ENCODE measurements at regions not wholly inside any gene's neighbourhood (a gene's known extent, or its start where the extent isn't known, plus 50 kb on each side); places are given as distances from the start of the nearest gene placed in this dataset.
A peak's percentile ranks its signal among the peaks of the same experiment; 100 is the strongest.
"Not testable (repeated sequence)": the region's sequence is repeated elsewhere in the genome, so short reads cannot be mapped to it uniquely, and the experiment has no call there.

- H3K27me3 ChIP-seq (ENCODE audit: control insufficient read depth in 1 of 2, insufficient read depth in 2 of 2, low read length in 1 of 2); H3K27ac ChIP-seq (ENCODE audit: low read depth in 1 of 2, low read length in 2 of 2); H3K9me3 ChIP-seq (ENCODE audit: control insufficient read depth, low read length); intact Hi-C loops (cut with DNase I); H3K4me1 ChIP-seq (ENCODE audit: control insufficient read depth in 1 of 2, insufficient read depth in 2 of 2, low read length in 2 of 2); H3K4me3 ChIP-seq (ENCODE audit: low read length in 2 of 2); ATAC-seq (ENCODE audit: low FRiP score); H3K36me3 ChIP-seq (ENCODE audit: control insufficient read depth in 1 of 2, insufficient read depth in 2 of 2, low read length in 1 of 2); DNase-seq: not testable (repeated sequence)
- 97 to 99% methylated on average over 6 of the region's 6 CpGs for WGBS, 2 donors
These were observed 116.3 kb upstream of the RFX3 start for GRCh38 chr9:3642075-3642474.

GRCh38 chr9:3629495-3629894 is 103.7 kb upstream of the RFX3 start:
- intact Hi-C loops (cut with DNase I), result no loop called here
- DNase-seq (no peak), ATAC-seq (ENCODE audit: low FRiP score) (peak; percentile 41)
- H3K36me3 ChIP-seq (ENCODE audit: control insufficient read depth in 1 of 2, insufficient read depth in 2 of 2, low read length in 1 of 2), result no peaks in the 10 kb centered on the region
- H3K27ac ChIP-seq (ENCODE audit: low read depth in 1 of 2, low read length in 2 of 2), result no peak overlapping the region
- WGBS, 2 donors, result 0 to 7% methylated on average over 1 of the region's 1 CpG
- H3K27me3 ChIP-seq (ENCODE audit: control insufficient read depth in 1 of 2, insufficient read depth in 2 of 2, low read length in 1 of 2), result no peaks in the 10 kb centered on the region
- no peak overlapping the region for H3K4me3 ChIP-seq (ENCODE audit: low read length in 2 of 2)
- H3K9me3 ChIP-seq (ENCODE audit: control insufficient read depth, low read length), result peaks cover 4% of the 10 kb centered on the region
- H3K4me1 ChIP-seq (ENCODE audit: control insufficient read depth in 1 of 2, insufficient read depth in 2 of 2, low read length in 2 of 2), result peaks cover 0 to 5% of the 10 kb centered on the region in 2 donors

GRCh38 chr9:3628239-3628638 is 102.4 kb upstream of the RFX3 start:
- Histone ChIP-seq H3K4me1 (ENCODE audit: control insufficient read depth in 1 of 2, insufficient read depth in 2 of 2, low read length in 2 of 2) (peaks cover 0 to 5% of the 10 kb centered on the region in 2 donors), H3K36me3 (ENCODE audit: control insufficient read depth in 1 of 2, insufficient read depth in 2 of 2, low read length in 1 of 2) (no peaks in the 10 kb centered on the region), H3K27ac (ENCODE audit: low read depth in 1 of 2, low read length in 2 of 2) (no peak overlapping the region), H3K9me3 (ENCODE audit: control insufficient read depth, low read length) (peaks cover 4% of the 10 kb centered on the region), H3K4me3 (ENCODE audit: low read length in 2 of 2) (no peak overlapping the region), H3K27me3 (ENCODE audit: control insufficient read depth in 1 of 2, insufficient read depth in 2 of 2, low read length in 1 of 2) (no peaks in the 10 kb centered on the region)
- DNase-seq (no peak), ATAC-seq (ENCODE audit: low FRiP score) (peak; percentile 54)
- intact Hi-C loops (cut with DNase I), result no loop called here

- H3K4me1 ChIP-seq (ENCODE audit: control insufficient read depth in 1 of 2, insufficient read depth in 2 of 2, low read length in 2 of 2), result no peaks in the 10 kb centered on the region
- H3K9me3 ChIP-seq (ENCODE audit: control insufficient read depth, low read length), result no peaks in the 10 kb centered on the region
- intact Hi-C loops (cut with DNase I), result no loop called here
- no peak overlapping the region for H3K27ac ChIP-seq (ENCODE audit: low read depth in 1 of 2, low read length in 2 of 2)
- WGBS, 2 donors, result 57 to 61% methylated on average over 5 of the region's 5 CpGs
- no peak overlapping the region for H3K4me3 ChIP-seq (ENCODE audit: low read length in 2 of 2)
- ATAC-seq (ENCODE audit: low FRiP score) (no peak), DNase-seq (no peak)
- H3K36me3 ChIP-seq (ENCODE audit: control insufficient read depth in 1 of 2, insufficient read depth in 2 of 2, low read length in 1 of 2), result no peaks in the 10 kb centered on the region
- H3K27me3 ChIP-seq (ENCODE audit: control insufficient read depth in 1 of 2, insufficient read depth in 2 of 2, low read length in 1 of 2), result no peaks in the 10 kb centered on the region
These were observed 82.2 kb upstream of the RFX3 start for GRCh38 chr9:3608011-3608410.

GRCh38 chr9:3600672-3601071 is 74.9 kb upstream of the RFX3 start:
- ATAC-seq (ENCODE audit: low FRiP score) (no peak), DNase-seq (no peak)
- Histone ChIP-seq H3K4me3 (ENCODE audit: low read length in 2 of 2) (no peak overlapping the region), H3K9me3 (ENCODE audit: control insufficient read depth, low read length) (peaks cover 1% of the 10 kb centered on the region), H3K27ac (ENCODE audit: low read depth in 1 of 2, low read length in 2 of 2) (no peak overlapping the region), H3K4me1 (ENCODE audit: control insufficient read depth in 1 of 2, insufficient read depth in 2 of 2, low read length in 2 of 2) (no peaks in the 10 kb centered on the region), H3K27me3 (ENCODE audit: control insufficient read depth in 1 of 2, insufficient read depth in 2 of 2, low read length in 1 of 2) (no peaks in the 10 kb centered on the region), H3K36me3 (ENCODE audit: control insufficient read depth in 1 of 2, insufficient read depth in 2 of 2, low read length in 1 of 2) (no peaks in the 10 kb centered on the region)
- intact Hi-C loops (cut with DNase I), result no loop called here
- 81 to 87% methylated on average over 3 of the region's 3 CpGs for WGBS, 2 donors

GRCh38 chr9:3597792-3598191 is 72.0 kb upstream of the RFX3 start:
- no peaks in the 10 kb centered on the region for H3K4me1 ChIP-seq (ENCODE audit: control insufficient read depth in 1 of 2, insufficient read depth in 2 of 2, low read length in 2 of 2)
- WGBS, 2 donors, result 89 to 90% methylated on average over 8 of the region's 8 CpGs
- no peak overlapping the region for H3K4me3 ChIP-seq (ENCODE audit: low read length in 2 of 2)
- H3K9me3 ChIP-seq (ENCODE audit: control insufficient read depth, low read length), result peaks cover 1% of the 10 kb centered on the region
- ATAC-seq (ENCODE audit: low FRiP score) (no peak), DNase-seq (no peak)
- no peaks in the 10 kb centered on the region for H3K27me3 ChIP-seq (ENCODE audit: control insufficient read depth in 1 of 2, insufficient read depth in 2 of 2, low read length in 1 of 2)
- no peaks in the 10 kb centered on the region for H3K36me3 ChIP-seq (ENCODE audit: control insufficient read depth in 1 of 2, insufficient read depth in 2 of 2, low read length in 1 of 2)
- intact Hi-C loops (cut with DNase I), result no loop called here
- no peak overlapping the region for H3K27ac ChIP-seq (ENCODE audit: low read depth in 1 of 2, low read length in 2 of 2)

- no peak for DNase-seq
- no peak overlapping the region for H3K4me3 ChIP-seq (ENCODE audit: low read length in 2 of 2)
- peaks cover 4% of the 10 kb centered on the region for H3K9me3 ChIP-seq (ENCODE audit: control insufficient read depth, low read length)
- no peaks in the 10 kb centered on the region for H3K36me3 ChIP-seq (ENCODE audit: control insufficient read depth in 1 of 2, insufficient read depth in 2 of 2, low read length in 1 of 2)
- no peaks in the 10 kb centered on the region for H3K4me1 ChIP-seq (ENCODE audit: control insufficient read depth in 1 of 2, insufficient read depth in 2 of 2, low read length in 2 of 2)
- no peaks in the 10 kb centered on the region for H3K27me3 ChIP-seq (ENCODE audit: control insufficient read depth in 1 of 2, insufficient read depth in 2 of 2, low read length in 1 of 2)
- ATAC-seq (ENCODE audit: low FRiP score), result no peak
- intact Hi-C loops (cut with DNase I), result no loop called here
- H3K27ac ChIP-seq (ENCODE audit: low read depth in 1 of 2, low read length in 2 of 2), result no peak overlapping the region
These were observed 60.3 kb upstream of the RFX3 start for GRCh38 chr9:3586066-3586465.

GRCh38 chr9:3585606-3586005 is 59.8 kb upstream of the RFX3 start:
- no peaks in the 10 kb centered on the region for H3K27me3 ChIP-seq (ENCODE audit: control insufficient read depth in 1 of 2, insufficient read depth in 2 of 2, low read length in 1 of 2)
- no peaks in the 10 kb centered on the region for H3K4me1 ChIP-seq (ENCODE audit: control insufficient read depth in 1 of 2, insufficient read depth in 2 of 2, low read length in 2 of 2)
- DNase-seq (no peak), ATAC-seq (ENCODE audit: low FRiP score) (no peak)
- WGBS, 2 donors, result 71 to 79% methylated on average over 6 of the region's 6 CpGs
- no peak overlapping the region for H3K27ac ChIP-seq (ENCODE audit: low read depth in 1 of 2, low read length in 2 of 2)
- H3K9me3 ChIP-seq (ENCODE audit: control insufficient read depth, low read length), result peaks cover 7% of the 10 kb centered on the region
- intact Hi-C loops (cut with DNase I), result no loop called here
- no peaks in the 10 kb centered on the region for H3K36me3 ChIP-seq (ENCODE audit: control insufficient read depth in 1 of 2, insufficient read depth in 2 of 2, low read length in 1 of 2)
- no peak overlapping the region for H3K4me3 ChIP-seq (ENCODE audit: low read length in 2 of 2)

GRCh38 chr9:3578786-3579185 is 53.0 kb upstream of the RFX3 start:
- 91 to 95% methylated on average over 2 of the region's 2 CpGs for WGBS, 2 donors
- intact Hi-C loops (cut with DNase I), result no loop called here
- Histone ChIP-seq H3K9me3 (ENCODE audit: control insufficient read depth, low read length) (peaks cover 8% of the 10 kb centered on the region), H3K27me3 (ENCODE audit: control insufficient read depth in 1 of 2, insufficient read depth in 2 of 2, low read length in 1 of 2) (no peaks in the 10 kb centered on the region), H3K36me3 (ENCODE audit: control insufficient read depth in 1 of 2, insufficient read depth in 2 of 2, low read length in 1 of 2) (no peaks in the 10 kb centered on the region), H3K4me3 (ENCODE audit: low read length in 2 of 2) (no peak overlapping the region), H3K4me1 (ENCODE audit: control insufficient read depth in 1 of 2, insufficient read depth in 2 of 2, low read length in 2 of 2) (no peaks in the 10 kb centered on the region), H3K27ac (ENCODE audit: low read depth in 1 of 2, low read length in 2 of 2) (no peak overlapping the region)
- ATAC-seq (ENCODE audit: low FRiP score) (no peak), DNase-seq (no peak)

Data from aorta (tissue), 5 donors.